Adrenal gland (tissue), 9 donors: ENCODE measurements at regions not wholly inside any gene's neighbourhood (a gene's known extent, or its start where the extent isn't known, plus 50 kb on each side); places are given as distances from the start of the nearest gene placed in this dataset.
A peak's percentile ranks its signal among the peaks of the same experiment; 100 is the strongest.

Experiments used
- DNase-seq, 7 donors: peaks; one replicate each; pipeline ENCODE4 v3.0.0-alpha.2; 2019 to 2020
- H3K27ac ChIP-seq, 5 donors: fragments of 200-600 bp; sonication (generic) in 4 of 5; 1 replicate in 3 of 5; 2 replicates in 2 of 5; pipeline versions ENCODE4 v1.5.1 to v1.8.0; 2016 to 2020; ENCODE audit warnings: mild to moderate bottlenecking in 1 of 5
- H3K27me3 ChIP-seq: fragments of 200-600 bp; 2 replicates; pipeline ENCODE4 v1.8.0; 2021
- H3K36me3 ChIP-seq, 2 donors: fragments of 200-600 bp; replicated peaks in 1 of 2; 1 replicate in 1 of 2; 2 replicates in 1 of 2; pipeline versions ENCODE4 v1.5.1 to v1.8.0; 2018 to 2022
- H3K4me1 ChIP-seq, 2 donors: fragments of 200-600 bp; replicated peaks in 1 of 2; 1 replicate in 1 of 2; 2 replicates in 1 of 2; pipeline versions ENCODE4 v1.5.1 to v1.8.0; 2018 to 2021
- H3K4me3 ChIP-seq, 4 donors: fragments of 200-600 bp; sonication (generic) in 3 of 4; one replicate each; pipeline ENCODE4 v1.5.1; 2016 to 2018
- H3K9me3 ChIP-seq, 3 donors: fragments of 200-600 bp; sonication (generic) in 1 of 3; replicated peaks in 1 of 3; 1 replicate in 2 of 3; 2 replicates in 1 of 3; pipeline versions ENCODE4 v1.5.1 to v1.8.0; 2016 to 2021
- CTCF ChIP-seq, 6 experiments: fragments of 450-650 bp in 4 of 6; fragments of 200-600 bp in 2 of 6; sonication (generic) in 1 of 6; IDR thresholded peaks; 1 replicate in 5 of 6; 2 replicates in 1 of 6; pipeline versions ENCODE4 v1.5.1 to v1.8.0; 2016 to 2021; ENCODE audit warnings: antibody characterized with exemption in 6 of 6, mild to moderate bottlenecking in 2 of 6, moderate library complexity in 1 of 6
- POLR2A ChIP-seq, 2 donors: fragments of 450-650 bp; IDR thresholded peaks; one replicate each; pipeline ENCODE4 v1.6.1; 2017; ENCODE audit warnings: antibody characterized with exemption in 2 of 2, mild to moderate bottlenecking in 2 of 2, moderate library complexity in 1 of 2
- WGBS, 4 donors: extraction: QIAGEN DNeasy Blood & Tissue Kit in 2 of 4; methylation state at CpG; one replicate each; pipeline versions ENCODE4 v1.1.5 to v1.1.7; 2013 to 2017; 5-methylcytosine and 5-hydroxymethylcytosine counted together
- intact Hi-C, 2 donors: fragments of 100-400 bp; cut with DNase I; formaldehyde crosslinking; loops; one replicate each; pipeline versions ENCODE4 v1.14.1 to v1.15.0; 2022 to 2023
- donor health status: healthy with polysubstance abuse.
- donor health status: Bipolar disorder and iron deficiency.
- donor health status: DM: yes; HTN: yes; CAD: no.
- donor health status: DM: no; HTN: no; CAD: no.
- donor health status: DM: no; HTN: no; CAD: no.

GRCh38 chr12:53844994-53845844 is 93.4 kb upstream of the HOXC13 start:
- TF ChIP-seq CTCF (IDR thresholded peaks at IDR 0.05) (no peak), POLR2A (IDR thresholded peaks at IDR 0.05) (no peak)
- H3K36me3 ChIP-seq, result no peaks in the 10 kb centered on the region
- no peak overlapping the region for H3K4me3 ChIP-seq
- H3K27me3 ChIP-seq, result peaks cover 13% of the 10 kb centered on the region
- H3K4me1 ChIP-seq, result no peaks in the 10 kb centered on the region
- intact Hi-C loops, result no loop called here
- no peak overlapping the region for H3K27ac ChIP-seq
- peak in 2 of 7 donors; percentile 8 to 16 for DNase-seq
- WGBS, 4 donors, result 26 to 51% (median 41%) methylated on average over 5 of the region's 5 CpGs
- no peaks in the 10 kb centered on the region for H3K9me3 ChIP-seq

- Histone ChIP-seq H3K4me1 (no peaks in the 10 kb centered on the region), H3K27me3 (peaks cover 15% of the 10 kb centered on the region), H3K27ac (no peak overlapping the region), H3K36me3 (no peaks in the 10 kb centered on the region), H3K9me3 (no peaks in the 10 kb centered on the region), H3K4me3 (no peak overlapping the region)
- no peak for DNase-seq
- WGBS, 4 donors, result 61 to 72% (median 66%) methylated on average over 5 of the region's 5 CpGs
- TF ChIP-seq POLR2A (IDR thresholded peaks at IDR 0.05) (no peak), CTCF (IDR thresholded peaks at IDR 0.05) (no peak)
- intact Hi-C loops, result no loop called here
These were observed 92.7 kb upstream of the HOXC13 start for GRCh38 chr12:53845932-53846331.

GRCh38 chr12:53849113-53849512 is 89.5 kb upstream of the HOXC13 start:
- Histone ChIP-seq H3K27ac (no peak overlapping the region), H3K4me1 (no peaks in the 10 kb centered on the region), H3K27me3 (peaks cover 19% of the 10 kb centered on the region), H3K4me3 (no peak overlapping the region), H3K9me3 (no peaks in the 10 kb centered on the region), H3K36me3 (no peaks in the 10 kb centered on the region)
- TF ChIP-seq POLR2A (IDR thresholded peaks at IDR 0.05) (no peak), CTCF (IDR thresholded peaks at IDR 0.05) (no peak)
- intact Hi-C loops, result no loop called here
- DNase-seq, result no peak
- 70 to 77% (median 74%) methylated on average over 8 of the region's 8 CpGs for WGBS, 4 donors

DNA sequence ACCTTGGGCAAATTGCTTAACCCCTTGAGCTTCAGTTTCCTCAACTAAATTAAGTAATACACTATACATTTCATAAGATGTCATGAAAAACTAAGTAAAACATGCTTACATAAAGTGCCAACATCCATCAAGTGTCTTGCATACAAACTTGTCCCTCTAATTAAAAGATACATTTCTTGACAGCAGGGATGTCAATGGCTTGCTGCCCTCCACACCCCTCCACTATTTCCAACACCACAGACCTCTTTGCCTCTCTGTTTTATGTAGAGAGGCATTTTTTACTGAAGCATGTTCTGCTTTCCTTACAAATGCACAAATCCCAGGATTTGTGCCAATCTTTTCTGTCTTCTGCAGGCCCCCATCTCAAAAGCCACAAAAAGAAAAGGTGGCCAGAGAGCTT is 89.0 kb upstream of the HOXC13 start:
- intact Hi-C loops, result no loop called here
- no peak overlapping the region for H3K27ac ChIP-seq
- H3K36me3 ChIP-seq, result no peaks in the 10 kb centered on the region
- peaks cover 20% of the 10 kb centered on the region for H3K27me3 ChIP-seq
- no peaks in the 10 kb centered on the region for H3K9me3 ChIP-seq
- no peak overlapping the region for H3K4me3 ChIP-seq
- DNase-seq, result no peak
- TF ChIP-seq CTCF (IDR thresholded peaks at IDR 0.05), result no peak
- TF ChIP-seq POLR2A (IDR thresholded peaks at IDR 0.05), result no peak
- no peaks in the 10 kb centered on the region for H3K4me1 ChIP-seq
